NK-92 (cell line): ENCODE measurements at regions not wholly inside any gene's neighbourhood (a gene's known extent, or its start where the extent isn't known, plus 50 kb on each side); places are given as distances from the start of the nearest gene placed in this dataset.

Source experiments
- DNase-seq: peaks from one replicate; lab custom pipeline; 2025; ENCODE audit not compliant: unreplicated experiment; lab: John Stamatoyannopoulos, UW

GRCh38 chr12:89947437-89948270 lies 239.0 kb upstream of the ATP2B1 start:
- no peak for DNase-seq

GRCh38 chr12:89946518-89947135 lies 238.0 kb upstream of the ATP2B1 start:
- no peak for DNase-seq

GRCh38 chr12:89945123-89945522 lies 236.5 kb upstream of the ATP2B1 start:
- DNase-seq = no peak

- DNase-seq = no peak
These were observed 234.8 kb upstream of the ATP2B1 start for GRCh38 chr12:89943463-89943862.

- DNase-seq = no peak
These were observed 232.8 kb upstream of the ATP2B1 start for GRCh38 chr12:89941436-89941835.

- DNase-seq = no peak
These were observed 231.0 kb upstream of the ATP2B1 start for GRCh38 chr12:89939522-89940215.

- no peak for DNase-seq
These were observed 228.0 kb upstream of the ATP2B1 start for GRCh38 chr12:89936631-89937030.

- DNase-seq = no peak
These were observed 227.2 kb upstream of the ATP2B1 start for GRCh38 chr12:89935850-89936249.

- no peak for DNase-seq
These were observed 225.3 kb upstream of the ATP2B1 start for GRCh38 chr12:89933911-89934310.

- no peak for DNase-seq
These were observed 224.3 kb upstream of the ATP2B1 start for GRCh38 chr12:89932954-89933353.

GRCh38 chr12:89928467-89928866 lies 219.8 kb upstream of the ATP2B1 start:
- DNase-seq = no peak

- no peak for DNase-seq
These were observed 218.6 kb upstream of the ATP2B1 start for GRCh38 chr12:89927226-89927698.

- no peak for DNase-seq
These were observed 215.6 kb upstream of the ATP2B1 start for GRCh38 chr12:89924191-89924590.

- DNase-seq = no peak
These were observed 214.5 kb upstream of the ATP2B1 start for GRCh38 chr12:89923091-89923490.

GRCh38 chr12:89920866-89921265 lies 212.2 kb upstream of the ATP2B1 start:
- no peak for DNase-seq

GRCh38 chr12:89919241-89919906 lies 210.7 kb upstream of the ATP2B1 start:
- DNase-seq = no peak

- no peak for DNase-seq
These were observed 209.7 kb upstream of the ATP2B1 start for GRCh38 chr12:89918172-89918846.

GRCh38 chr12:89909753-89910152 lies 201.1 kb upstream of the ATP2B1 start:
- no peak for DNase-seq

GRCh38 chr12:89907659-89908058 lies 199.0 kb upstream of the ATP2B1 start:
- no peak for DNase-seq

- DNase-seq = no peak
These were observed 198.2 kb upstream of the ATP2B1 start for GRCh38 chr12:89906824-89907223.

- no peak for DNase-seq
These were observed 197.5 kb upstream of the ATP2B1 start for GRCh38 chr12:89906178-89906577.
